Keratinocyte (primary cell): ENCODE measurements at regions not wholly inside any gene's neighbourhood (a gene's known extent, or its start where the extent isn't known, plus 50 kb on each side); places are given as distances from the start of the nearest gene placed in this dataset.

Source experiments
- DNase-seq: peaks from one replicate; pipeline ENCODE4 v3.0.0-alpha.2; 2011; ENCODE audit warnings: low read depth, missing footprints, low spot score
- FAIRE-seq: peaks from 2 replicates; lab custom pipeline; 2011; peaks lifted over from hg19 to GRCh38; lab: Jason Lieb, UNC
- H2AFZ ChIP-seq: 2 replicates; pipeline ENCODE4 v1.6.0; 2012; ENCODE audit warnings: low read length, control low read depth, inconsistent platforms; ENCODE audit not compliant: control insufficient read depth
- H3K27ac ChIP-seq: 2 replicates; pipeline ENCODE4 v1.5.1; 2011; ENCODE audit warnings: low read length; ENCODE audit not compliant: control insufficient read depth, insufficient read depth
- H3K27me3 ChIP-seq: 3 replicates; pipeline ENCODE4 v1.6.0; 2011; ENCODE audit warnings: low read length; ENCODE audit not compliant: control insufficient read depth, insufficient read depth; ENCODE audit errors: extremely low read depth
- H3K36me3 ChIP-seq, 2 experiments: 2 replicates in 1 of 2; 3 replicates in 1 of 2; pipeline ENCODE4 v1.5.1; 2011; ENCODE audit warnings: low read length in 2 of 2, mild to moderate bottlenecking in 1 of 2; ENCODE audit not compliant: control insufficient read depth in 2 of 2, insufficient read depth in 2 of 2; ENCODE audit errors: extremely low read depth in 1 of 2
- H3K4me1 ChIP-seq: 3 replicates; pipeline ENCODE4 v1.5.1; 2011; ENCODE audit warnings: low read length; ENCODE audit not compliant: control insufficient read depth, insufficient read depth; ENCODE audit errors: extremely low read depth
- H3K4me2 ChIP-seq: 3 replicates; pipeline ENCODE4 v1.6.0; 2011; ENCODE audit warnings: low read depth, low read length; ENCODE audit not compliant: control insufficient read depth, insufficient read depth; ENCODE audit errors: extremely low read depth
- H3K4me3 ChIP-seq, 3 experiments: fragments of 200-600 bp in 1 of 3; sonication (generic) in 1 of 3; 2 replicates in 2 of 3; 3 replicates in 1 of 3; pipeline ENCODE4 v1.5.1; 2011 to 2016; ENCODE audit warnings: low read length in 3 of 3, mild to moderate bottlenecking in 3 of 3, control low read depth in 2 of 3, inconsistent platforms in 1 of 3, low read depth in 1 of 3, mixed read lengths in 1 of 3, mixed run types in 1 of 3, moderate library complexity in 1 of 3; ENCODE audit not compliant: control insufficient read depth in 2 of 3, insufficient read depth in 2 of 3; ENCODE audit errors: extremely low read depth in 1 of 3
- H3K79me2 ChIP-seq: 2 replicates; pipeline ENCODE4 v1.6.0; 2012; ENCODE audit warnings: low read length; ENCODE audit not compliant: control insufficient read depth, insufficient read depth
- H3K9ac ChIP-seq: 3 replicates; pipeline ENCODE4 v1.6.0; 2011; ENCODE audit warnings: low read length; ENCODE audit not compliant: control insufficient read depth, insufficient read depth; ENCODE audit errors: extremely low read depth
- H3K9me1 ChIP-seq: 3 replicates; pipeline ENCODE4 v1.6.0; 2011; ENCODE audit warnings: low read length; ENCODE audit not compliant: control insufficient read depth, insufficient read depth; ENCODE audit errors: extremely low read depth
- H3K9me3 ChIP-seq: 2 replicates; pipeline ENCODE4 v1.5.1; 2012; ENCODE audit warnings: low read depth, low read length; ENCODE audit not compliant: control insufficient read depth
- H4K20me1 ChIP-seq: 3 replicates; pipeline ENCODE4 v1.6.0; 2011; ENCODE audit warnings: low read length; ENCODE audit not compliant: control insufficient read depth, insufficient read depth; ENCODE audit errors: extremely low read depth
- EZH2 ChIP-seq: IDR thresholded peaks from one replicate; pipeline ENCODE4 v1.6.1; 2012; ENCODE audit warnings: inconsistent platforms, mild to moderate bottlenecking, low read length, moderate library complexity
- dilution Hi-C: fragments of 300-500 bp; cut with MboI; formaldehyde crosslinking; loops from one replicate; pipeline ENCODE4 v1.7.0; 2020; ENCODE audit warnings: low sequenced_read_pairs; ENCODE audit not compliant: extremely low pct_ligation_motif_present
- TF ChIP-seq, protein P1 (sequence below), 3 experiments: IDR thresholded peaks in 1 of 3; conservative IDR thresholded peaks in 1 of 3; optimal IDR thresholded peaks in 1 of 3; 2 replicates in 2 of 3; 3 replicates in 1 of 3; pipeline versions ENCODE3 to v1.5.1; 2011; ENCODE audit warnings: low read length in 3 of 3, mild to moderate bottlenecking in 3 of 3, moderate library complexity in 2 of 3, control low read depth in 1 of 3, inconsistent platforms in 1 of 3; ENCODE audit not compliant: insufficient read depth in 2 of 3; ENCODE audit errors: extremely low read depth in 1 of 3

DNA sequence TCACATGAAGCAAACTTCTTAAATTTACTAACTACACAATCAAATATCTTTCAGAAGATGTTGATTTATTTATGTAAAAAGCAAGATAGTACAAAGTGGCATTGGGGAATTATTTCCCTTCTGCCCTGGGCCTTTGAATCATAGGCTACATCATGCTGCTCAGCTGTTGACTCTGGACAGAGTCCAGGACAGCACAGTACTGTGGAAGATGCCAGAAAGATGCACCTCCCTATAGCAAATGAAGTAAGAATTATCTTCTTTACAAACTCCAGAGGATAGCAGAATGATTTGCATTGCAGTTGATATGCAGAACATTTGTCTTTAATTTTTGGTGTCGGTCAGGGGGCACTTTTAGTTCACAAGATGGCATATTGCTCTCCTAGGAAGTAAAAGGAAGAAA is 1354.5 kb upstream of the ZEB2 start:
- Histone ChIP-seq H3K4me2 (no peak overlapping the region), H3K9me3 (no peaks in the 10 kb centered on the region), H3K4me3 (no peak overlapping the region), H3K36me3 (no peaks in the 10 kb centered on the region), H3K4me1 (no peaks in the 10 kb centered on the region), H3K9ac (no peak overlapping the region), H3K27ac (no peak overlapping the region), H3K27me3 (no peaks in the 10 kb centered on the region), H2AFZ (no peak overlapping the region), H4K20me1 (no peaks in the 10 kb centered on the region), H3K9me1 (no peaks in the 10 kb centered on the region), H3K79me2 (no peaks in the 10 kb centered on the region)
- dilution Hi-C loops, result no loop called here
- FAIRE-seq (no peak), DNase-seq (no peak)
- TF ChIP-seq, protein P1, sequence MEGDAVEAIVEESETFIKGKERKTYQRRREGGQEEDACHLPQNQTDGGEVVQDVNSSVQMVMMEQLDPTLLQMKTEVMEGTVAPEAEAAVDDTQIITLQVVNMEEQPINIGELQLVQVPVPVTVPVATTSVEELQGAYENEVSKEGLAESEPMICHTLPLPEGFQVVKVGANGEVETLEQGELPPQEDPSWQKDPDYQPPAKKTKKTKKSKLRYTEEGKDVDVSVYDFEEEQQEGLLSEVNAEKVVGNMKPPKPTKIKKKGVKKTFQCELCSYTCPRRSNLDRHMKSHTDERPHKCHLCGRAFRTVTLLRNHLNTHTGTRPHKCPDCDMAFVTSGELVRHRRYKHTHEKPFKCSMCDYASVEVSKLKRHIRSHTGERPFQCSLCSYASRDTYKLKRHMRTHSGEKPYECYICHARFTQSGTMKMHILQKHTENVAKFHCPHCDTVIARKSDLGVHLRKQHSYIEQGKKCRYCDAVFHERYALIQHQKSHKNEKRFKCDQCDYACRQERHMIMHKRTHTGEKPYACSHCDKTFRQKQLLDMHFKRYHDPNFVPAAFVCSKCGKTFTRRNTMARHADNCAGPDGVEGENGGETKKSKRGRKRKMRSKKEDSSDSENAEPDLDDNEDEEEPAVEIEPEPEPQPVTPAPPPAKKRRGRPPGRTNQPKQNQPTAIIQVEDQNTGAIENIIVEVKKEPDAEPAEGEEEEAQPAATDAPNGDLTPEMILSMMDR (optimal IDR thresholded peaks at IDR 0.05 in 1 of 3, IDR thresholded peaks at IDR 0.05 in 1 of 3, conservative IDR thresholded peaks at IDR 0.05 in 1 of 3; ENCODE audit: extremely low read depth in 1 of 3, insufficient read depth in 2 of 3, low read length in 3 of 3), result no peak
- TF ChIP-seq EZH2, result no peak

DNA sequence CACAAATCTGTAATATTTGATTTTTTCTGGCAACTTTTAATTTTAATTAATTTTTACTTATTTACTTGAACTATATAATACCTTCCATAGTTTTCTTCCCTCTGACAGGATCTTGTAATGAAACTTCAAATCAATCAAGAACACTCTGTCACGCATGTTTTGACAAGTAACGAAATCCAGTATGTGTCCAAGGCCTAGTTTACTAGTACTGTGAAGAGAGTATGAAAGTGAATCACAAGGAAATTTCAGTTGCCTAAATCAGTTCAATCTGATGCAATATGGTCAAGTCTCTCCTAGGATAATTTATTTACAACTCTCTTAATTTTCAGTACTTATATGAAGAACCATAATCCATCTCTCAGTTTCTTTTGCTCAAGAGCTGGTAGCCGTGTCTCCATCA is 1344.6 kb upstream of the ZEB2 start:
- no peaks in the 10 kb centered on the region for H3K27me3 ChIP-seq
- H3K4me3 ChIP-seq, result no peak overlapping the region
- dilution Hi-C loops, result no loop called here
- H4K20me1 ChIP-seq, result no peaks in the 10 kb centered on the region
- no peaks in the 10 kb centered on the region for H3K9me1 ChIP-seq
- no peaks in the 10 kb centered on the region for H3K9me3 ChIP-seq
- H3K36me3 ChIP-seq, result no peaks in the 10 kb centered on the region
- TF ChIP-seq, protein P1 (optimal IDR thresholded peaks at IDR 0.05 in 1 of 3, IDR thresholded peaks at IDR 0.05 in 1 of 3, conservative IDR thresholded peaks at IDR 0.05 in 1 of 3; ENCODE audit: extremely low read depth in 1 of 3, insufficient read depth in 2 of 3, low read length in 3 of 3), result no peak
- no peak for TF ChIP-seq EZH2
- DNase-seq (no peak), FAIRE-seq (no peak)
- H3K9ac ChIP-seq, result no peak overlapping the region
- H3K4me1 ChIP-seq, result no peaks in the 10 kb centered on the region
- H3K27ac ChIP-seq, result no peak overlapping the region
- no peak overlapping the region for H3K4me2 ChIP-seq
- no peaks in the 10 kb centered on the region for H3K79me2 ChIP-seq
- no peak overlapping the region for H2AFZ ChIP-seq
